ENCODE measurements at regions not wholly inside any gene's neighbourhood (a gene's known extent, or its start where the extent isn't known, plus 50 kb on each side); places are given as distances from the start of the nearest gene placed in this dataset.

DNA sequence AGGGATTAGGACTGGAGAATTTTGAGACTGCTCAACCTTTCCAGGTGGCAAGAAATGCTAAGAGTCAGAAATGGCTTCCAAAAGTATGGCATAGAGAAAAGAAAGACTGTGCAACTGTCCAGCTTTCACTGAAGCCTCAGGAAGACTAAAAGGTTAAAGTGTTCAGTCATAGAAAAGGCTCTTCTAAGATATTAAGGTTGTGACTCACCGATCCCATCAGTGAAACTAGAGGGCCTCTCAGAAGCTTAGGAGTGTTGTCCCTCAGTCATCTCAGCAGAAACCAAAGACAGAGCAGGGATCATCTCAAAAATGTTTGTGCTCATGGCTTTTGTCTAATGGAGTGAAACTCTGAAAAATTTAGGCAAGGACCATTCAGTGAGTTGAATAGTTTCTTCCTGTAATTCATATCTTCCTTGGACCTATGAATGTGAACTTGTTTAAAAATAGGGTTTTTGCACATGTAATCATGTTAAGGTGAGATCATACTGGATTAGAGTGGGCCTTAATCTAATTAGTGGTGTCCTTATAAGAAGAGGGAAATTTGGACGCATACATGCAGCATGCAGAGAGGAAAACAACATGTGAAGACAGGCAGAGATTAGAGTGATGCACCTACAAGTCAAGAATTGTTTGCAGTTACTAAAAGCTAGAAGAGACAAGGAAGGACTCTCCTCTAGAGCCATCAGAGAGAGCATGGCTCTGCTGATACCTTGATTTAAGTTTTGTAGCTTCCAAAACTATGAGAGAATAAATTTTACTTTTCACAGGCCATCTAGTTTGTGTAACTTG is 71.3 kb downstream of the RPE65 start:
- Histone ChIP-seq H2AFZ (ENCODE audit: low read length) (no peak overlapping the region), H3K4me2 (ENCODE audit: insufficient read depth in 1 of 2, low read depth in 2 of 2, low read length in 2 of 2) (no peak overlapping the region), H3K4ac (replicated peaks; ENCODE audit: insufficient read length, low read depth, low read length) (no peak overlapping the region), H3K79me1 (ENCODE audit: low read depth, low read length) (no peaks in the 10 kb centered on the region), H3K18ac (ENCODE audit: extremely low read depth, low read length) (no peak overlapping the region), H3K56ac (replicated peaks; ENCODE audit: insufficient read length, low read depth, low read length) (no peak overlapping the region), H2BK20ac (ENCODE audit: low read length) (no peak overlapping the region), H3K23ac (ENCODE audit: insufficient read length) (no peak overlapping the region), H3K9me3 (ENCODE audit: insufficient read depth in 2 of 2, low read depth in 1 of 2, low read length in 1 of 2) (no peaks in the 10 kb centered on the region), H4K91ac (replicated peaks; ENCODE audit: insufficient read length, low read length) (no peak overlapping the region), H2BK12ac (ENCODE audit: low read depth, low read length) (no peak overlapping the region), H4K20me1 (replicated peaks in 1 of 2; ENCODE audit: control insufficient read depth in 1 of 2, insufficient read depth in 2 of 2, low read length in 2 of 2) (no peaks in the 10 kb centered on the region), H4K5ac (ENCODE audit: insufficient read length, low read depth, low read length) (no peak overlapping the region), H2BK120ac (replicated peaks; ENCODE audit: low read depth, low read length) (no peak overlapping the region), H3K27ac (ENCODE audit: low read depth, low read length) (no peak overlapping the region), H3K4me1 (replicated peaks in 1 of 4; ENCODE audit: control insufficient read depth in 3 of 4, insufficient read depth in 4 of 4, low read length in 3 of 4) (no peaks in the 10 kb centered on the region), H2BK15ac (ENCODE audit: low read length) (no peak overlapping the region), H3K4me3 (ENCODE audit: extremely low read depth in 1 of 4, insufficient read depth in 2 of 4, low read depth in 3 of 4, low read length in 4 of 4) (no peak overlapping the region), H2BK5ac (ENCODE audit: low read depth, low read length) (no peak overlapping the region), H4K8ac (ENCODE audit: extremely low read depth, insufficient read depth, low read length) (no peak overlapping the region), H2AK5ac (ENCODE audit: low read depth, low read length) (no peak overlapping the region), H3K14ac (ENCODE audit: insufficient read length) (no peak overlapping the region), H3K79me2 (ENCODE audit: control insufficient read depth in 1 of 2, insufficient read depth in 2 of 2, low read length in 2 of 2) (no peaks in the 10 kb centered on the region), H3K9ac (replicated peaks in 1 of 4; ENCODE audit: extremely low read depth in 1 of 4, low read depth in 3 of 4, low read length in 3 of 4) (no peak overlapping the region), H3K27me3 (replicated peaks in 1 of 4; ENCODE audit: control insufficient read depth in 3 of 4, extremely low read depth in 1 of 4, insufficient read depth in 3 of 4, low read length in 3 of 4) (no peaks in the 10 kb centered on the region), H3K23me2 (ENCODE audit: low read depth, low read length) (no peaks in the 10 kb centered on the region), H3K36me3 (ENCODE audit: control insufficient read depth in 2 of 4, insufficient read depth in 4 of 4, low read length in 3 of 4) (no peaks in the 10 kb centered on the region)
- WGBS, 2 experiments (ENCODE audit: extremely low coverage in 1 of 2, insufficient coverage in 1 of 2, insufficient read length in 1 of 2, insufficient replicate concordance in 2 of 2, low coverage in 1 of 2, low lambda C conversion rate in 2 of 2, missing lambda C conversion rate in 1 of 2), result 98% methylated on average over 2 of the region's 2 CpGs; no CpG with 5 or more reads in 1 of the 2 experiments
- no peak for FAIRE-seq
- no peak for DNase-seq (ENCODE audit: low read depth in 1 of 2, low spot score in 2 of 2)
- TF ChIP-seq CBX8 (IDR thresholded peaks at IDR 0.05; ENCODE audit: borderline replicate concordance, low read depth, low read length) (no peak), JUN (IDR thresholded peaks at IDR 0.05; ENCODE audit: low read depth, low read length) (no peak), SUZ12 (IDR thresholded peaks at IDR 0.05; ENCODE audit: low read length) (no peak), POLR2AphosphoS5 (IDR thresholded peaks at IDR 0.05; ENCODE audit: low read depth, low read length) (no peak), SIN3A (conservative IDR thresholded peaks at IDR 0.05 in 1 of 2, IDR thresholded peaks at IDR 0.05 in 1 of 2; ENCODE audit: low read depth in 1 of 2, low read length in 2 of 2) (no peak), SIX5 (IDR thresholded peaks at IDR 0.05; ENCODE audit: low read depth, low read length) (no peak), CBX5 (IDR thresholded peaks at IDR 0.05; ENCODE audit: low read depth, low read length) (no peak), TBP (IDR thresholded peaks at IDR 0.05; ENCODE audit: low read depth, low read length) (no peak), KDM1A (IDR thresholded peaks at IDR 0.05; ENCODE audit: borderline replicate concordance, low read length) (no peak), GABPA (IDR thresholded peaks at IDR 0.05; ENCODE audit: borderline replicate concordance, insufficient read depth, low read length) (no peak)
- TF ChIP-seq, protein P1, sequence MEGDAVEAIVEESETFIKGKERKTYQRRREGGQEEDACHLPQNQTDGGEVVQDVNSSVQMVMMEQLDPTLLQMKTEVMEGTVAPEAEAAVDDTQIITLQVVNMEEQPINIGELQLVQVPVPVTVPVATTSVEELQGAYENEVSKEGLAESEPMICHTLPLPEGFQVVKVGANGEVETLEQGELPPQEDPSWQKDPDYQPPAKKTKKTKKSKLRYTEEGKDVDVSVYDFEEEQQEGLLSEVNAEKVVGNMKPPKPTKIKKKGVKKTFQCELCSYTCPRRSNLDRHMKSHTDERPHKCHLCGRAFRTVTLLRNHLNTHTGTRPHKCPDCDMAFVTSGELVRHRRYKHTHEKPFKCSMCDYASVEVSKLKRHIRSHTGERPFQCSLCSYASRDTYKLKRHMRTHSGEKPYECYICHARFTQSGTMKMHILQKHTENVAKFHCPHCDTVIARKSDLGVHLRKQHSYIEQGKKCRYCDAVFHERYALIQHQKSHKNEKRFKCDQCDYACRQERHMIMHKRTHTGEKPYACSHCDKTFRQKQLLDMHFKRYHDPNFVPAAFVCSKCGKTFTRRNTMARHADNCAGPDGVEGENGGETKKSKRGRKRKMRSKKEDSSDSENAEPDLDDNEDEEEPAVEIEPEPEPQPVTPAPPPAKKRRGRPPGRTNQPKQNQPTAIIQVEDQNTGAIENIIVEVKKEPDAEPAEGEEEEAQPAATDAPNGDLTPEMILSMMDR (IDR thresholded peaks at IDR 0.05; ENCODE audit: control extremely low read depth in 1 of 3, insufficient read depth in 1 of 3, low read depth in 1 of 3, low read length in 3 of 3), result no peak
- ChIA-PET CTCF (ENCODE audit: partially characterized antibody) (interaction anchor here (0.9 to 2.1 kb wide), 5 partner anchors 12 to 261 kb away, joined by 3 to 9 read pairs (median 3); no protein-coding TSS in a partner anchor), POLR2A (ENCODE audit: partially characterized antibody) (no interaction called here)
